Natural killer cell (primary cell): ENCODE measurements at regions not wholly inside any gene's neighbourhood (a gene's known extent, or its start where the extent isn't known, plus 50 kb on each side); places are given as distances from the start of the nearest gene placed in this dataset.
A peak's percentile ranks its signal among the peaks of the same experiment; 100 is the strongest.

Experiments
- ATAC-seq, 3 donors: fragments of 150-1000 bp in 2 of 3; fragments of 200-7000 bp in 1 of 3; cut with Tn5 transposase; 1 replicate in 1 of 3; 2 replicates in 2 of 3; pipeline ENCODE4 v1.10.0; 2021; ENCODE audit warnings: mild to moderate bottlenecking in 2 of 3, moderate library complexity in 2 of 3
- DNase-seq, 2 donors: peaks; one replicate each; pipeline versions ENCODE4 v3.0.0 to v3.0.0-alpha.2; 2013 to 2021; ENCODE audit warnings: mixed read lengths in 1 of 2
- H3K27ac ChIP-seq: one replicate; pipeline ENCODE4 v1.5.1; 2013; ENCODE audit warnings: mild to moderate bottlenecking, low read length
- H3K27me3 ChIP-seq: one replicate; pipeline ENCODE4 v1.6.1; 2013; ENCODE audit warnings: low read length; ENCODE audit not compliant: control insufficient read depth, insufficient read depth
- H3K36me3 ChIP-seq: one replicate; pipeline ENCODE4 v1.6.1; 2013; ENCODE audit warnings: low read length; ENCODE audit not compliant: control insufficient read depth, insufficient read depth
- H3K4me1 ChIP-seq: one replicate; pipeline ENCODE4 v1.6.1; 2013; ENCODE audit warnings: low read length; ENCODE audit not compliant: control insufficient read depth, insufficient read depth
- H3K4me3 ChIP-seq: one replicate; pipeline ENCODE4 v1.5.1; 2013; ENCODE audit warnings: low read length
- H3K9me3 ChIP-seq: one replicate; pipeline ENCODE4 v1.6.1; 2013; ENCODE audit warnings: low read length; ENCODE audit not compliant: control insufficient read depth, insufficient read depth
- H3K27ac Mint-ChIP-seq, 2 donors: one replicate each; pipeline ENCODE4 v1.8.0; 2022; ENCODE audit warnings: mild to moderate bottlenecking in 2 of 2, mixed read lengths in 2 of 2, moderate library complexity in 1 of 2
- H3K27me3 Mint-ChIP-seq, 2 donors: one replicate each; pipeline ENCODE4 v1.8.0; 2022; ENCODE audit warnings: low read depth in 2 of 2, mixed read lengths in 2 of 2
- H3K36me3 Mint-ChIP-seq: one replicate; pipeline ENCODE4 v1.8.0; 2022; ENCODE audit warnings: mixed read lengths
- H3K4me1 Mint-ChIP-seq, 2 donors: one replicate each; pipeline ENCODE4 v1.8.0; 2022; ENCODE audit warnings: mixed read lengths in 2 of 2
- H3K4me3 Mint-ChIP-seq: one replicate; pipeline ENCODE4 v1.8.0; 2022; ENCODE audit warnings: mild to moderate bottlenecking, moderate library complexity, mixed read lengths
- H3K9me3 Mint-ChIP-seq, 2 donors: one replicate each; pipeline ENCODE4 v1.8.0; 2022; ENCODE audit warnings: mixed read lengths in 2 of 2
- CTCF ChIP-seq: fragments of 200-600 bp; IDR thresholded peaks from one replicate; pipeline ENCODE4 v1.8.0; 2022; ENCODE audit warnings: antibody characterized with exemption
- WGBS: methylation state at CpG from one replicate; pipeline ENCODE4 v1.1.7; 2013; ENCODE audit warnings: missing lambda C conversion rate; ENCODE audit not compliant: insufficient coverage; 5-methylcytosine and 5-hydroxymethylcytosine counted together
- intact Hi-C: fragments of 100-400 bp; cut with micrococcal nuclease; formaldehyde crosslinking; loops from one replicate; pipeline ENCODE4 v1.14.2; 2022

GRCh38 chr20:53828088-53828681 is 234.5 kb upstream of the ZNF217 start:
- H3K27ac ChIP-seq, result peak overlapping the region; percentile 74
- H3K4me1 Mint-ChIP-seq, result peaks cover 37 to 43% of the 10 kb centered on the region in 2 donors
- no peaks in the 10 kb centered on the region for H3K36me3 ChIP-seq
- H3K4me3 ChIP-seq, result no peak overlapping the region
- WGBS, result 73% methylated on average over 5 of the region's 5 CpGs
- DNase-seq (no peak), ATAC-seq (no peak)
- peaks cover 13% of the 10 kb centered on the region for H3K4me1 ChIP-seq
- intact Hi-C loops, result loop anchor here (10.0 kb wide), 1 partner anchor 47 kb away; no protein-coding TSS in a partner anchor
- H3K27ac Mint-ChIP-seq, result peak overlapping the region; percentile 84 to 93
- no peaks in the 10 kb centered on the region for H3K27me3 ChIP-seq
- TF ChIP-seq CTCF, result no peak
- H3K36me3 Mint-ChIP-seq, result no peaks in the 10 kb centered on the region
- H3K27me3 Mint-ChIP-seq, result no peaks in the 10 kb centered on the region
- H3K9me3 Mint-ChIP-seq, result no peaks in the 10 kb centered on the region
- H3K4me3 Mint-ChIP-seq, result peak overlapping the region; percentile 88
- H3K9me3 ChIP-seq, result no peaks in the 10 kb centered on the region

GRCh38 chr20:53827292-53828087 is 233.9 kb upstream of the ZNF217 start:
- Mint-ChIP-seq H3K4me1 (peaks cover 37 to 42% of the 10 kb centered on the region in 2 donors), H3K36me3 (no peaks in the 10 kb centered on the region), H3K27me3 (no peaks in the 10 kb centered on the region), H3K4me3 (peak overlapping the region; percentile 5), H3K27ac (peak overlapping the region; percentile 52 to 84), H3K9me3 (no peaks in the 10 kb centered on the region)
- Histone ChIP-seq H3K27ac (no peak overlapping the region), H3K4me3 (no peak overlapping the region), H3K4me1 (peaks cover 13% of the 10 kb centered on the region), H3K36me3 (no peaks in the 10 kb centered on the region), H3K27me3 (no peaks in the 10 kb centered on the region), H3K9me3 (no peaks in the 10 kb centered on the region)
- intact Hi-C loops, result loop anchor here (10.0 kb wide), 1 partner anchor 47 kb away; no protein-coding TSS in a partner anchor
- no peak for DNase-seq
- 98% methylated on average over 4 of the region's 4 CpGs for WGBS
- no peak for ATAC-seq
- no peak for TF ChIP-seq CTCF

- peaks cover 13% of the 10 kb centered on the region for H3K4me1 ChIP-seq
- H3K27me3 Mint-ChIP-seq, result no peaks in the 10 kb centered on the region
- H3K36me3 Mint-ChIP-seq, result no peaks in the 10 kb centered on the region
- no peak for ATAC-seq
- peaks cover 36 to 37% of the 10 kb centered on the region in 2 donors for H3K4me1 Mint-ChIP-seq
- H3K4me3 ChIP-seq, result no peak overlapping the region
- no peaks in the 10 kb centered on the region for H3K27me3 ChIP-seq
- H3K4me3 Mint-ChIP-seq, result peak overlapping the region; percentile 25
- 86% methylated on average over 4 of the region's 5 CpGs for WGBS
- peak overlapping the region; percentile 52 to 84 for H3K27ac Mint-ChIP-seq
- DNase-seq, result no peak
- intact Hi-C loops, result loop anchor here (10.0 kb wide), 1 partner anchor 48 kb away; no protein-coding TSS in a partner anchor
- no peaks in the 10 kb centered on the region for H3K9me3 ChIP-seq
- no peaks in the 10 kb centered on the region for H3K9me3 Mint-ChIP-seq
- H3K27ac ChIP-seq, result no peak overlapping the region
- no peaks in the 10 kb centered on the region for H3K36me3 ChIP-seq
- TF ChIP-seq CTCF, result no peak
Observed at GRCh38 chr20:53826597-53827291, 233.1 kb upstream of the ZNF217 start.
